ENCODE measurements at regions not wholly inside any gene's neighbourhood (a gene's known extent, or its start where the extent isn't known, plus 50 kb on each side); places are given as distances from the start of the nearest gene placed in this dataset.

GRCh38 chr10:28838908-28839307 is 161.6 kb downstream of the BAMBI start:
- H3K27ac Mint-ChIP-seq, result no peak overlapping the region

GRCh38 chr10:28839600-28840007 is 162.3 kb downstream of the BAMBI start:
- no peak overlapping the region for H3K4me3 Mint-ChIP-seq (ENCODE audit: low read depth)
- peaks cover 11% of the 10 kb centered on the region for H3K4me1 Mint-ChIP-seq (ENCODE audit: low read depth)
- no peak for DNase-seq (ENCODE audit: low spot score, unreplicated experiment)
- H3K27me3 Mint-ChIP-seq, result no peaks in the 10 kb centered on the region
- no peak overlapping the region for H3K27ac Mint-ChIP-seq
- TF ChIP-seq CTCF (IDR thresholded peaks at IDR 0.05; ENCODE audit: unreplicated experiment), result no peak
- H3K36me3 Mint-ChIP-seq (ENCODE audit: insufficient read depth), result no peaks in the 10 kb centered on the region
- no peaks in the 10 kb centered on the region for H3K9me3 Mint-ChIP-seq (ENCODE audit: low read depth)

More at GRCh38 chr10:28838908-28839307, 161.6 kb downstream of the BAMBI start:
- Mint-ChIP-seq H3K9me3 (ENCODE audit: low read depth) (no peaks in the 10 kb centered on the region), H3K36me3 (ENCODE audit: insufficient read depth) (no peaks in the 10 kb centered on the region), H3K4me3 (ENCODE audit: low read depth) (no peak overlapping the region), H3K4me1 (ENCODE audit: low read depth) (peaks cover 11% of the 10 kb centered on the region), H3K27me3 (no peaks in the 10 kb centered on the region)
- no peak for DNase-seq (ENCODE audit: low spot score, unreplicated experiment)
- TF ChIP-seq CTCF (IDR thresholded peaks at IDR 0.05; ENCODE audit: unreplicated experiment), result no peak

- Mint-ChIP-seq H3K27me3 (no peaks in the 10 kb centered on the region), H3K4me3 (ENCODE audit: low read depth) (no peak overlapping the region), H3K36me3 (ENCODE audit: insufficient read depth) (no peaks in the 10 kb centered on the region), H3K4me1 (ENCODE audit: low read depth) (peaks cover 11% of the 10 kb centered on the region), H3K27ac (no peak overlapping the region), H3K9me3 (ENCODE audit: low read depth) (no peaks in the 10 kb centered on the region)
- DNase-seq (ENCODE audit: low spot score, unreplicated experiment), result no peak
- no peak for TF ChIP-seq CTCF (IDR thresholded peaks at IDR 0.05; ENCODE audit: unreplicated experiment)
Observed at GRCh38 chr10:28840202-28840601, 162.9 kb downstream of the BAMBI start.

- Mint-ChIP-seq H3K27me3 (no peaks in the 10 kb centered on the region), H3K9me3 (ENCODE audit: low read depth) (no peaks in the 10 kb centered on the region), H3K4me1 (ENCODE audit: low read depth) (peaks cover 11% of the 10 kb centered on the region), H3K36me3 (ENCODE audit: insufficient read depth) (no peaks in the 10 kb centered on the region), H3K27ac (no peak overlapping the region), H3K4me3 (ENCODE audit: low read depth) (no peak overlapping the region)
- no peak for DNase-seq (ENCODE audit: low spot score, unreplicated experiment)
- no peak for TF ChIP-seq CTCF (IDR thresholded peaks at IDR 0.05; ENCODE audit: unreplicated experiment)
Observed at GRCh38 chr10:28840971-28841370, 163.7 kb downstream of the BAMBI start.

GRCh38 chr10:28841625-28842024 is 164.3 kb downstream of the BAMBI start:
- H3K4me1 Mint-ChIP-seq (ENCODE audit: low read depth), result peaks cover 11% of the 10 kb centered on the region

More at GRCh38 chr10:28841625-28842024, 164.3 kb downstream of the BAMBI start:
- TF ChIP-seq CTCF (IDR thresholded peaks at IDR 0.05; ENCODE audit: unreplicated experiment), result no peak
- H3K4me3 Mint-ChIP-seq (ENCODE audit: low read depth), result no peak overlapping the region
- H3K36me3 Mint-ChIP-seq (ENCODE audit: insufficient read depth), result no peaks in the 10 kb centered on the region
- H3K9me3 Mint-ChIP-seq (ENCODE audit: low read depth), result no peaks in the 10 kb centered on the region
- no peak overlapping the region for H3K27ac Mint-ChIP-seq
- DNase-seq (ENCODE audit: low spot score, unreplicated experiment), result no peak
- H3K27me3 Mint-ChIP-seq, result no peaks in the 10 kb centered on the region

Measured in progenitor cell of endocrine pancreas (in vitro differentiated cells).